Astrocyte (in vitro differentiated cells and primary cell): ENCODE measurements at regions not wholly inside any gene's neighbourhood (a gene's known extent, or its start where the extent isn't known, plus 50 kb on each side); places are given as distances from the start of the nearest gene placed in this dataset.

Source experiments
- CTCF ChIP-seq: IDR thresholded peaks from 2 replicates; pipeline ENCODE4 v1.5.1; 2011; ENCODE audit warnings: low read depth, mild to moderate bottlenecking, inconsistent platforms, low read length, moderate library complexity; ENCODE audit not compliant: insufficient read depth
- EZH2 ChIP-seq: IDR thresholded peaks from 2 replicates; pipeline ENCODE4 v1.6.1; 2012; ENCODE audit warnings: mild to moderate bottlenecking, low read length, inconsistent platforms; ENCODE audit not compliant: insufficient read depth

DNA sequence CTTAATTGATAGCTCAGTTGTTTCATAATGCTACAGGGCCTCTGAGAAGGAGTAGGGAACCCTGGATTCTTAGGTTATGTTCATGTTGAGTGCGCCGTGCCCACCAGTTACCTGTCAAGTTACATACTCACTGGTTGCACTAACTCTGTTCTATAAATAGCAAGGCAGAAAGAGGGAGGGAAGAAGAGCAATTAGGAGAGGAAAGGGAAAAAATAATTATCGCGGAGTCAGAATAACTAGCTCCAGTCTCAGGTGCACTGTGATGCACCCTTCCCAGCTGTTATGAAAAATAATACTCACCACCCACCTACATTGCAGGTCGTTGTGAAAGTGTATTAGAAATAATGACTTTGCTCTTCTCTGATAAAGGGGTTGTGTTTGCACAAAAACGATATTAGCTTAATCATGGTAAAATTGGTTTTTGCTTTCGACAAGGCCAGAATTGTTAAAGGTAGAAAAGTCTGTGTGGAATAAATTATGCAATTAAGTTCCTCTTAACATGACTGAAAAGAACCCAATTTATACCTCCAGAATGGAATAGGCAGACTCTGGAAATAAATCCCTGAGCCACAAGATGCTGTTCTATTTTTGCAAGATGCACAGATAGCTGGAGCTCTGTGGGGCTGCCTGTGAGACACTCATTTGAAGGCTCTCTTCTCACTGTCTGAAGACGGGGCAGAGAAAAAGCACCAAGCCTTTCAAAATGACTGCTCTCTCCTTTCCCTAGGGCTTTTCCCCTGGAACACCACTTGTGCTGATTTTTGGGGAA lies 137.6 kb upstream of the PITRM1 start:
- TF ChIP-seq CTCF (no peak), EZH2 (no peak)
